ENCODE measurements at regions not wholly inside any gene's neighbourhood (a gene's known extent, or its start where the extent isn't known, plus 50 kb on each side); places are given as distances from the start of the nearest gene placed in this dataset.
"Not testable (repeated sequence)": the region's sequence is repeated elsewhere in the genome, so short reads cannot be mapped to it uniquely, and the experiment has no call there.

- no peak for TF ChIP-seq CTCF (IDR thresholded peaks at IDR 0.05)
- intact Hi-C loops (cut with micrococcal nuclease) = no loop called here
- no peaks in the 10 kb centered on the region for H3K9me3 ChIP-seq (ENCODE audit: control insufficient read depth, insufficient read depth, low read length)
- no peak overlapping the region for H3K4me3 ChIP-seq (ENCODE audit: low read length)
- ATAC-seq = no peak
- no peak overlapping the region for H3K4me3 Mint-ChIP-seq
- no peak overlapping the region for H3K27ac Mint-ChIP-seq
- H3K36me3 Mint-ChIP-seq = no peaks in the 10 kb centered on the region
- no peaks in the 10 kb centered on the region for H3K4me1 Mint-ChIP-seq
- WGBS (ENCODE audit: insufficient coverage) = 89% methylated on average over 12 of the region's 12 CpGs
- DNase-seq = no peak
- no peaks in the 10 kb centered on the region for H3K27me3 ChIP-seq (ENCODE audit: control insufficient read depth, insufficient read depth, low read length)
- no peaks in the 10 kb centered on the region for H3K9me3 Mint-ChIP-seq
- H3K4me1 ChIP-seq (ENCODE audit: control insufficient read depth, insufficient read depth, low read length) = no peaks in the 10 kb centered on the region
- H3K27ac ChIP-seq (ENCODE audit: low read length) = no peak overlapping the region
- H3K36me3 ChIP-seq (ENCODE audit: control insufficient read depth, insufficient read depth, low read length) = no peaks in the 10 kb centered on the region
- peaks cover 7 to 13% of the 10 kb centered on the region in 2 donors for H3K27me3 Mint-ChIP-seq (ENCODE audit: low read depth in 2 of 2)
These were observed 100.6 kb upstream of the RAB4A start for GRCh38 chr1:229170274-229170673.

GRCh38 chr1:229170778-229171505, 100.0 kb upstream of the RAB4A start:
- Mint-ChIP-seq H3K36me3 (no peaks in the 10 kb centered on the region), H3K9me3 (no peaks in the 10 kb centered on the region), H3K4me3 (no peak overlapping the region), H3K27me3 (ENCODE audit: low read depth in 2 of 2) (peaks cover under 1 to 12% of the 10 kb centered on the region in 2 donors), H3K4me1 (no peaks in the 10 kb centered on the region), H3K27ac (no peak overlapping the region)
- Histone ChIP-seq H3K9me3 (ENCODE audit: control insufficient read depth, insufficient read depth, low read length) (no peaks in the 10 kb centered on the region), H3K27ac (ENCODE audit: low read length) (no peak overlapping the region), H3K4me3 (ENCODE audit: low read length) (no peak overlapping the region), H3K27me3 (ENCODE audit: control insufficient read depth, insufficient read depth, low read length) (no peaks in the 10 kb centered on the region), H3K4me1 (ENCODE audit: control insufficient read depth, insufficient read depth, low read length) (no peaks in the 10 kb centered on the region), H3K36me3 (ENCODE audit: control insufficient read depth, insufficient read depth, low read length) (no peaks in the 10 kb centered on the region)
- ATAC-seq (no peak), DNase-seq (no peak)
- TF ChIP-seq CTCF (IDR thresholded peaks at IDR 0.05) = no peak
- 90% methylated on average over 7 of the region's 8 CpGs for WGBS (ENCODE audit: insufficient coverage)
- intact Hi-C loops (cut with micrococcal nuclease) = no loop called here

GRCh38 chr1:229171934-229172333, 99.0 kb upstream of the RAB4A start:
- no peak for TF ChIP-seq CTCF (IDR thresholded peaks at IDR 0.05)
- ATAC-seq (no peak), DNase-seq (no peak)
- 86% methylated on average over 4 of the region's 4 CpGs for WGBS (ENCODE audit: insufficient coverage)
- H3K9me3 ChIP-seq (ENCODE audit: control insufficient read depth, insufficient read depth, low read length) = no peaks in the 10 kb centered on the region
- no peak overlapping the region for H3K4me3 ChIP-seq (ENCODE audit: low read length)
- H3K4me1 ChIP-seq (ENCODE audit: control insufficient read depth, insufficient read depth, low read length) = no peaks in the 10 kb centered on the region
- no peaks in the 10 kb centered on the region for H3K36me3 ChIP-seq (ENCODE audit: control insufficient read depth, insufficient read depth, low read length)
- Mint-ChIP-seq H3K27ac (no peak overlapping the region), H3K4me3 (no peak overlapping the region), H3K36me3 (no peaks in the 10 kb centered on the region), H3K27me3 (ENCODE audit: low read depth in 2 of 2) (peaks cover 0 to 12% of the 10 kb centered on the region in 2 donors), H3K4me1 (no peaks in the 10 kb centered on the region), H3K9me3 (no peaks in the 10 kb centered on the region)
- H3K27me3 ChIP-seq (ENCODE audit: control insufficient read depth, insufficient read depth, low read length) = no peaks in the 10 kb centered on the region
- intact Hi-C loops (cut with micrococcal nuclease) = no loop called here
- no peak overlapping the region for H3K27ac ChIP-seq (ENCODE audit: low read length)

GRCh38 chr1:229173491-229174476, 97.1 kb upstream of the RAB4A start:
- H3K9me3 Mint-ChIP-seq; intact Hi-C loops (cut with micrococcal nuclease); DNase-seq; H3K9me3 ChIP-seq (ENCODE audit: control insufficient read depth, insufficient read depth, low read length); H3K4me1 ChIP-seq (ENCODE audit: control insufficient read depth, insufficient read depth, low read length); H3K4me3 Mint-ChIP-seq; H3K27ac ChIP-seq (ENCODE audit: low read length); ATAC-seq; H3K27me3 ChIP-seq (ENCODE audit: control insufficient read depth, insufficient read depth, low read length); H3K36me3 ChIP-seq (ENCODE audit: control insufficient read depth, insufficient read depth, low read length); H3K27ac Mint-ChIP-seq; H3K4me1 Mint-ChIP-seq; H3K4me3 ChIP-seq (ENCODE audit: low read length); H3K36me3 Mint-ChIP-seq: not testable (repeated sequence)
- WGBS (ENCODE audit: insufficient coverage) = 90% methylated on average over 12 of the region's 14 CpGs
- H3K27me3 Mint-ChIP-seq (ENCODE audit: low read depth in 2 of 2) = peaks cover 0 to 12% of the 10 kb centered on the region in 2 donors

- H3K36me3 Mint-ChIP-seq; H3K4me1 Mint-ChIP-seq; ATAC-seq; intact Hi-C loops (cut with micrococcal nuclease); H3K9me3 Mint-ChIP-seq; H3K4me1 ChIP-seq (ENCODE audit: control insufficient read depth, insufficient read depth, low read length); H3K4me3 ChIP-seq (ENCODE audit: low read length); H3K4me3 Mint-ChIP-seq; DNase-seq; H3K27ac Mint-ChIP-seq; H3K27me3 ChIP-seq (ENCODE audit: control insufficient read depth, insufficient read depth, low read length); H3K9me3 ChIP-seq (ENCODE audit: control insufficient read depth, insufficient read depth, low read length); H3K27ac ChIP-seq (ENCODE audit: low read length); H3K36me3 ChIP-seq (ENCODE audit: control insufficient read depth, insufficient read depth, low read length): not testable (repeated sequence)
- WGBS (ENCODE audit: insufficient coverage) = 95% methylated on average over 11 of the region's 11 CpGs
- peaks cover 0 to 12% of the 10 kb centered on the region in 2 donors for H3K27me3 Mint-ChIP-seq (ENCODE audit: low read depth in 2 of 2)
These were observed 95.6 kb upstream of the RAB4A start for GRCh38 chr1:229175297-229175696.
